ENCODE measurements at regions not wholly inside any gene's neighbourhood (a gene's known extent, or its start where the extent isn't known, plus 50 kb on each side); places are given as distances from the start of the nearest gene placed in this dataset.

DNA sequence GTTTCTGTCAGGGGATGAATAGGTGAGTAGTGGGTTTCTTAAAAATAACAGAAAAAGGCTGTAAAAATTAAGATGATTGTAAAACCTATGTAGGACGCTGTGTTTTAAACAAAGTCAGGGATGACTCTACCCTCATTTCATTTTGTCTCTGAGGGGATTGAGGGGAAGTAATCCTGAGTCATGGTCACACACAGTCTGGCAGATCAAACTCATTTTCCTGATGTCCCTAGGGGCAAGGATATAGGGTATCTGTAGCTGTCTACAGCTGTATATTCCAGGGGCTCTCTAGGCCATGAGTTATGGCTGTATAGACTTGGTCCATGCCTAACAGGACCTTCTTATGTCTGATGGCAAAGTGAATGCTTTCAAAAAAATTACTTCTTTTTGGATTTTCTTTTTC is 421.1 kb downstream of the PDCD6IP start:
- Histone ChIP-seq H3K27me3 (replicated peaks; ENCODE audit: control insufficient read depth, insufficient read depth, low read length) (no peaks in the 10 kb centered on the region; the same call in 1 of the 2 replicates), H3K4me1 (no peaks in the 10 kb centered on the region), H3K36me3 (ENCODE audit: control insufficient read depth, insufficient read depth, low read length) (no peaks in the 10 kb centered on the region), H3K9me3 (no peaks in the 10 kb centered on the region), H3K4me3 (ENCODE audit: low read depth, low read length) (no peak overlapping the region)
- TF ChIP-seq, protein P1, sequence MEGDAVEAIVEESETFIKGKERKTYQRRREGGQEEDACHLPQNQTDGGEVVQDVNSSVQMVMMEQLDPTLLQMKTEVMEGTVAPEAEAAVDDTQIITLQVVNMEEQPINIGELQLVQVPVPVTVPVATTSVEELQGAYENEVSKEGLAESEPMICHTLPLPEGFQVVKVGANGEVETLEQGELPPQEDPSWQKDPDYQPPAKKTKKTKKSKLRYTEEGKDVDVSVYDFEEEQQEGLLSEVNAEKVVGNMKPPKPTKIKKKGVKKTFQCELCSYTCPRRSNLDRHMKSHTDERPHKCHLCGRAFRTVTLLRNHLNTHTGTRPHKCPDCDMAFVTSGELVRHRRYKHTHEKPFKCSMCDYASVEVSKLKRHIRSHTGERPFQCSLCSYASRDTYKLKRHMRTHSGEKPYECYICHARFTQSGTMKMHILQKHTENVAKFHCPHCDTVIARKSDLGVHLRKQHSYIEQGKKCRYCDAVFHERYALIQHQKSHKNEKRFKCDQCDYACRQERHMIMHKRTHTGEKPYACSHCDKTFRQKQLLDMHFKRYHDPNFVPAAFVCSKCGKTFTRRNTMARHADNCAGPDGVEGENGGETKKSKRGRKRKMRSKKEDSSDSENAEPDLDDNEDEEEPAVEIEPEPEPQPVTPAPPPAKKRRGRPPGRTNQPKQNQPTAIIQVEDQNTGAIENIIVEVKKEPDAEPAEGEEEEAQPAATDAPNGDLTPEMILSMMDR (IDR thresholded peaks at IDR 0.05; ENCODE audit: insufficient read depth in 1 of 2, low read depth in 1 of 2, low read length in 1 of 2, severe bottlenecking in 1 of 2, unreplicated experiment in 1 of 2) = no peak
- Mint-ChIP-seq H3K36me3 (ENCODE audit: insufficient read depth, unreplicated experiment) (no peaks in the 10 kb centered on the region), H3K27ac (ENCODE audit: unreplicated experiment) (no peak overlapping the region), H3K9me3 (ENCODE audit: unreplicated experiment) (no peaks in the 10 kb centered on the region), H3K4me1 (ENCODE audit: low read depth, unreplicated experiment) (no peaks in the 10 kb centered on the region), H3K4me3 (ENCODE audit: unreplicated experiment) (no peak overlapping the region), H3K27me3 (ENCODE audit: insufficient read depth, unreplicated experiment) (peaks cover 6% of the 10 kb centered on the region)
- DNase-seq = no peak
- intact Hi-C loops (cut with micrococcal nuclease; ENCODE audit: unreplicated experiment) = no loop called here
- ChIA-PET POLR2A (no interaction called here), CTCF (no interaction called here)
- no TSS peak for BruUV-seq (replicated peaks)

- no peaks in the 10 kb centered on the region; the same call in 1 of the 2 replicates for H3K27me3 ChIP-seq (replicated peaks; ENCODE audit: control insufficient read depth, insufficient read depth, low read length)
- H3K9me3 Mint-ChIP-seq (ENCODE audit: unreplicated experiment) = no peaks in the 10 kb centered on the region
- H3K4me1 ChIP-seq = no peaks in the 10 kb centered on the region
- no peaks in the 10 kb centered on the region for H3K4me1 Mint-ChIP-seq (ENCODE audit: low read depth, unreplicated experiment)
- intact Hi-C loops (cut with micrococcal nuclease; ENCODE audit: unreplicated experiment) = no loop called here
- ChIA-PET POLR2A (no interaction called here), CTCF (no interaction called here)
- peaks cover 2% of the 10 kb centered on the region for H3K27me3 Mint-ChIP-seq (ENCODE audit: insufficient read depth, unreplicated experiment)
- H3K9me3 ChIP-seq = no peaks in the 10 kb centered on the region
- no peak for DNase-seq
- H3K4me3 ChIP-seq (ENCODE audit: low read depth, low read length) = no peak overlapping the region
- no TSS peak for BruUV-seq (replicated peaks)
- H3K36me3 Mint-ChIP-seq (ENCODE audit: insufficient read depth, unreplicated experiment) = no peaks in the 10 kb centered on the region
- TF ChIP-seq, protein P1 (IDR thresholded peaks at IDR 0.05; ENCODE audit: insufficient read depth in 1 of 2, low read depth in 1 of 2, low read length in 1 of 2, severe bottlenecking in 1 of 2, unreplicated experiment in 1 of 2) = no peak
- H3K36me3 ChIP-seq (ENCODE audit: control insufficient read depth, insufficient read depth, low read length) = no peaks in the 10 kb centered on the region
- H3K27ac Mint-ChIP-seq (ENCODE audit: unreplicated experiment) = no peak overlapping the region
- no peak overlapping the region for H3K4me3 Mint-ChIP-seq (ENCODE audit: unreplicated experiment)
These were observed 427.5 kb downstream of the PDCD6IP start for GRCh38 chr3:34225821-34226366.

DNA sequence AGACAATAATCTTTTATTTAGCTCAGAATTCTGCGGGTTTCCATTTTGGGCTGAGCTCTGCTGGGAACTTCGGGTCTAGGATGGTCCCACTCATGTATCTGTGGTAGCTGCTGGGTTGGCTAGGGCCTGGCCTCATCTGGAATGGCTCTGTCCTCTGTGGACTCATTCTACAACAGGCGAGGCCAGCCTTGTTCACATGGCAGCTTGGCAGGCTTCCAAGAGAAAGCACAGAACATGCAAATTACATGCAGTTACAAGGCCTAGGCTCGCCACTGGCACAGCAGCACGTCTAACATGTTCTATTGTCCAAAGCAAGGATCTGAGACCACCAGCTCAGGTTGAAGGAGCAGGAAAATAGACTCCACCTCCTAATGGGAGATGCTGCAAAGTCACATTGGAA is 431.4 kb downstream of the PDCD6IP start:
- no peak for DNase-seq
- Mint-ChIP-seq H3K27me3 (ENCODE audit: insufficient read depth, unreplicated experiment) (no peaks in the 10 kb centered on the region), H3K4me3 (ENCODE audit: unreplicated experiment) (no peak overlapping the region), H3K27ac (ENCODE audit: unreplicated experiment) (no peak overlapping the region), H3K4me1 (ENCODE audit: low read depth, unreplicated experiment) (no peaks in the 10 kb centered on the region), H3K36me3 (ENCODE audit: insufficient read depth, unreplicated experiment) (no peaks in the 10 kb centered on the region), H3K9me3 (ENCODE audit: unreplicated experiment) (no peaks in the 10 kb centered on the region)
- ChIA-PET POLR2A (no interaction called here), CTCF (no interaction called here)
- no TSS peak for BruUV-seq (replicated peaks)
- no peaks in the 10 kb centered on the region for H3K4me1 ChIP-seq
- TF ChIP-seq, protein P1 (IDR thresholded peaks at IDR 0.05; ENCODE audit: insufficient read depth in 1 of 2, low read depth in 1 of 2, low read length in 1 of 2, severe bottlenecking in 1 of 2, unreplicated experiment in 1 of 2) = no peak
- H3K9me3 ChIP-seq = no peaks in the 10 kb centered on the region
- H3K27me3 ChIP-seq (replicated peaks; ENCODE audit: control insufficient read depth, insufficient read depth, low read length) = no peaks in the 10 kb centered on the region
- intact Hi-C loops (cut with micrococcal nuclease; ENCODE audit: unreplicated experiment) = no loop called here
- no peak overlapping the region for H3K4me3 ChIP-seq (ENCODE audit: low read depth, low read length)
- H3K36me3 ChIP-seq (ENCODE audit: control insufficient read depth, insufficient read depth, low read length) = no peaks in the 10 kb centered on the region

All from Caco-2 (cell line).